GM12891 (cell line): ENCODE measurements at regions not wholly inside any gene's neighbourhood (a gene's known extent, or its start where the extent isn't known, plus 50 kb on each side); places are given as distances from the start of the nearest gene placed in this dataset.

Experiments used
- DNase-seq: peaks from one replicate; pipeline ENCODE4 v3.0.0; 2011; ENCODE audit warnings: low spot score; ENCODE audit not compliant: insufficient read length
- FAIRE-seq: peaks from 2 replicates; lab custom pipeline; 2011; peaks lifted over from hg19 to GRCh38; lab: Jason Lieb, UNC
- PAX5 ChIP-seq: IDR thresholded peaks from 2 replicates; pipeline ENCODE4 v1.6.1; 2011; ENCODE audit warnings: low read length, moderate library complexity, mild to moderate bottlenecking; ENCODE audit not compliant: insufficient read depth, severe bottlenecking
- POLR2A ChIP-seq: IDR thresholded peaks from 2 replicates; pipeline ENCODE4 v1.6.1; 2011; ENCODE audit warnings: low read depth, low read length, control low read depth
- POLR2AphosphoS5 ChIP-seq: IDR thresholded peaks from 2 replicates; pipeline ENCODE4 v1.6.1; 2011; ENCODE audit warnings: low read depth, low read length, control low read depth
- POU2F2 ChIP-seq: IDR thresholded peaks from 2 replicates; pipeline ENCODE4 v1.6.1; 2011; ENCODE audit warnings: low read depth, mild to moderate bottlenecking, control low read depth, low read length, moderate library complexity
- SPI1 ChIP-seq: IDR thresholded peaks from 2 replicates; pipeline ENCODE4 v1.6.1; 2011; ENCODE audit warnings: low read depth, low read length, control low read depth
- TAF1 ChIP-seq: IDR thresholded peaks from 2 replicates; pipeline ENCODE4 v1.6.1; 2011; ENCODE audit warnings: low read depth, low read length, control low read depth

DNA sequence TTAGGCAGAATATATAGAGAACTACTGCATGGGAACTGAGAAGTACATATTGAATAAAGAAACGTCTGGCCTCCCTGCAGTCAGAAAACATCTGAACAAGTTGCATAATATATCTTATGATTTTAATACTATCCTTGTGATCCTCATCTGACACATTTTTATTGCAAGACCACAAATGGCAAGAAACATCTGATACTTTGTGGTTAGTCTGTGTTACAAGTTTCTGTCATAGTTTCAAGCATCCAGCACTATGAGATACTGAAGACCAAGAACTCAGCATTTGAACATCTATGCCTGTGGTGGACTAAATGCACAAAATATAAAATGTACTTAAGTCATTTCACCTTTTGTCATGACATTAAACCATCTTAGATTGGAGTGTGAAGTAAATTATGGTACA is 1175.8 kb upstream of the MIR17HG start:
- FAIRE-seq (no peak), DNase-seq (no peak)
- no peak for TF ChIP-seq POU2F2
- no peak for TF ChIP-seq POLR2A
- no peak for TF ChIP-seq POLR2AphosphoS5
- TF ChIP-seq TAF1: no peak
- no peak for TF ChIP-seq PAX5
- no peak for TF ChIP-seq SPI1

DNA sequence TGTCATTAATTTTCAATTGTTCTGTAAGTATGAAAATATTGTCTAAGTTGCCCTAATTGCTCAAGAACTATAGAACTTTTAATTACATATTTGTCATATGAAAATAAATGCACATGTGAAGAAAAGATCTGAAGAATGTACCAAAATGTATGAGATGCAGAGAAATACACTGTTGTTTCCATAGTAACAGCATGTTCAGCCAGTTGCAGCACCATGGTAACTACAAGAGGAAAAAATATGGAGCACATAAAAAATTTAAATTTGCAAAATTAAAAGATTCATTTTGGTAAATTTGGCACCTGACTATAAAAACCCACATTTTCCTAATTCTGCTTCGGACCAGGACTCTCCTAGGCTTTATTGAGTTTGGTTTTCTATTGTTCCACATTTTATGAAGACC is 1170.0 kb upstream of the MIR17HG start:
- FAIRE-seq (no peak), DNase-seq (no peak)
- TF ChIP-seq PAX5 (no peak), POU2F2 (no peak), POLR2A (no peak), SPI1 (no peak), POLR2AphosphoS5 (no peak), TAF1 (no peak)

DNA sequence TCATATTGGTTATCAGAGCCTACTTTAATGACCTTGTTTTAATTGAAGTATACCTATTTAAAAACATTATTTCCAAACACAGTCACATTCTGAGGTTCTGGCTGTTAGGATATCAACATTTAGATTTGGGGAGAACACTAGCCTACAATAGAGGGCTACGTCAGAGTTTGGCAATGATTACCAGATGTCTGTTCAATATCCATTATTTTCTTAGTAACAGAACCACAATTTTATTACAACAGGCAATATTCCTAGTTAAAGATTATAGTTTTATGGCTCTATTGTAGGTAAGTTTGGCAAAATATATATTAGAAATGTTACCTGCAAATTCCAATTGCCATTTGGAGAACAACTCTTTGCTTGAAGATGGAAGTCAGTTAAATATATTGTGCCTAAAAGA is 1163.1 kb upstream of the MIR17HG start:
- FAIRE-seq: no peak
- TF ChIP-seq PAX5: no peak
- no peak for TF ChIP-seq POLR2A
- TF ChIP-seq TAF1: no peak
- no peak for TF ChIP-seq POLR2AphosphoS5
- no peak for TF ChIP-seq SPI1
- TF ChIP-seq POU2F2: no peak
- no peak for DNase-seq

DNA sequence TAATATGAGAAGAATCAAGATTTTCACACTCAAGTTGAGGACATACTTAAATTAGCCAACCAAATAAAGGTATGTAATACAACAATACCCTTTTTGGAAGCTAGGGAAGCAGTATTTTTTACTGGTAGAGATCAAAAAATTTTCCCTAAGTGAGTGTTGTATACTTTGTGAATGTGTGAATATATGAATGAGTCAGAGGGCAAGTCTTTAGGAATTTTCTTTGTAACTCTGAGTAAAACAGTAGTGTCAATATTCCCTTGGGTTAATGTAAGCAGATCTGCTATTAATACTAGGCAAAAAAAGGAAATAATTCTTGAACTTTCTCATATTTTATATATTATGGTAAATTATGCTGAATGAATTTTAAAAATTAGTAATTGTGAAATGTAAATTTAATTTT is 1161.8 kb upstream of the MIR17HG start:
- FAIRE-seq: no peak
- TF ChIP-seq POLR2A (no peak), TAF1 (no peak)
- DNase-seq: no peak

GRCh38 chr13:90187478-90188350 is 1159.8 kb upstream of the MIR17HG start:
- FAIRE-seq (no peak), DNase-seq (no peak)
- no peak for TF ChIP-seq POLR2AphosphoS5
- no peak for TF ChIP-seq POU2F2
- no peak for TF ChIP-seq PAX5
- TF ChIP-seq SPI1: no peak
- no peak for TF ChIP-seq POLR2A
- TF ChIP-seq TAF1: no peak

DNA sequence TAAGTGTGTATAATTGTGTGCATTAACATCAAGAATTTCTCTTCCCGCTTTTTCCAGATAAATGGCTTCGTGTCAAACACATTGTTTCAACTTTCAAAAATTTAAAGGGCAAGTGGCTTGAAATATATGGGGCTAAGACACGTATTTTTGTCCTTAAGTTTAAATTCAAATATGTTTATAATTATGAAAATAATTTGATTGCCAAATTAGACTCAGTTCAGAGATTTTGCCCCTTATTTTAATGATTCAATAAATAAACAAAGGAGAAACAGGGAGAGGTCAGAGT is 1159.2 kb upstream of the MIR17HG start:
- DNase-seq (no peak), FAIRE-seq (no peak)
- TF ChIP-seq POLR2A: no peak
- TF ChIP-seq PAX5: no peak
- no peak for TF ChIP-seq SPI1
- no peak for TF ChIP-seq TAF1
- no peak for TF ChIP-seq POU2F2
- no peak for TF ChIP-seq POLR2AphosphoS5

GRCh38 chr13:90197722-90198121 is 1149.8 kb upstream of the MIR17HG start:
- FAIRE-seq (no peak), DNase-seq (no peak)
- no peak for TF ChIP-seq POLR2AphosphoS5
- no peak for TF ChIP-seq POU2F2
- no peak for TF ChIP-seq SPI1
- TF ChIP-seq PAX5: no peak
- TF ChIP-seq POLR2A: no peak
- TF ChIP-seq TAF1: no peak

DNA sequence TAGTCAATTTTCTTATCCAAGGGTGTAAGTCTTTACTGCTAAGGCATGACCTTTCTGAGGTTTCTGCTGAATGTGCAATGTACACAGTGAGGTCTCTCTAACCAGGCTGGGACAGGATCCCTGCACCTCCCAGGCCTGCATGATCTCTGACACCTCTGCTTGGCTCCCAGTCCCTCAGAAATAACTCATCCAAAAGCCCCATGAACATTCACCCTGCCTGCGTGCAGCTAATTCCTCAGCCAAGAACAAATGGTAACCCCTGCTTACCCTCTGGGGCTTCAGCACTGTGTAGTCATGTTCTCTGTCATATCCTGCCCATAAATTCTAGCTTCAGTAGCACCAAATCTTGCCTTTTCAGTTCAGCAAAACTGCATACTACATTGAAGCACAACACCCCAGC is 1146.3 kb upstream of the MIR17HG start:
- TF ChIP-seq POLR2AphosphoS5: no peak
- DNase-seq: no peak
- FAIRE-seq: no peak

DNA sequence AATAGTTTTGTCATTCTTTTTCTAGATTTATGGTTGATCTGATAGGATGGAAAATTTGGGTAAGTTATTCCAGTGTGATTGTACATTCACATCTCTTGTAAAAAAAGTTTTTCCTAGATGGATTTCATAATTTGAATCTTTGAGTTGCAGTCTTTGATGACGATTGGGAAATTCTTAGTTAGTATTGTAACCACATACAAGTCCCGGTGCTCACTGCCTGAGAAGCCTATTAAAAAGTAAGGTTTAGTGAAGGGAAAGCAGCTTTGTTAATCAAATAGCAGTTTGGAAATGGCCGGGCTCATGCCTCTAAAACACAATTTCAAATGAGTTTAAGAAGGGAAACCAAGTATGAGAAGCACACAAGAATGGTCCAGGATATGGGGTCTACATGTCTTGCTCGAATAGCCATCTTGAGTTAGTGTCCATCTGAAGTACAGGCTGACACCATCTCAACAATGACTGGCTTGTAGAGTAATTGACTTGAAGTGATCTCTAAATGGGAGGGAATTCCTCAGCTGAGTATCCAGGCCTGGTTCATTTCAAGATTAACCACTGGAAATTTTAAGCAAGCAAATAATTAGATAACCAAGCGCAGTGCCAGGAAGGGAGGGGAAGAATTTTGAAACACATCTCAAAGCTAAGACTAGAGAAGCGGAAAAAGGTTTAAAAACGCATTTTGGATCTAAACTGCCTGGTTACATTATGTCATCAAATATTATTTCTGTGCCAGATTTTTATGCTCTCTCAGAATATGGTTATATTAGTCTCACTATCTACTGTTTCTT is 1145.6 kb upstream of the MIR17HG start:
- TF ChIP-seq POLR2A (no peak), SPI1 (no peak)
- DNase-seq (no peak), FAIRE-seq (no peak)

DNA sequence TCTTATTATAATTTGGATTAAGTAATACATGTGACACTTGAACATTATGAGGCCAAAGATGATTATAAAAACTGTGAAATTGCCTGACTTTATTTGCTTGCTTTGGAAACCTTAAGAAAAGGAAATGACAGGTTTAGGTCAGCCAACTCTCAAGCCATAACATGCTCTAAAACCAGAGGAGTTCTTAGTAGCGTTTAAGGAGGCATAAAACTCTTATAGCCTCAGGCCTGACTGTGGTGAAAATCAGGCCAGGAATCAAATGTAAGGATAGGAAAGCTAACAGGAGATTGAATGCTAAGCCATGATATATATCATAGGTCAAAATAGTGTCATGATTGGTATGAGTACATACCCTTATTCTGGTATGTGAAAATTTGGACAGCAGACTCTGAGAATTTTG is 1142.4 kb upstream of the MIR17HG start:
- TF ChIP-seq PAX5 (no peak), SPI1 (no peak), POU2F2 (no peak), POLR2AphosphoS5 (no peak), TAF1 (no peak), POLR2A (no peak)
- DNase-seq (no peak), FAIRE-seq (no peak)
